IMR-90 (cell line): ENCODE measurements at regions not wholly inside any gene's neighbourhood (a gene's known extent, or its start where the extent isn't known, plus 50 kb on each side); places are given as distances from the start of the nearest gene placed in this dataset.

Experiments
- ATAC-seq: fragments of 200-7000 bp; cut with Tn5 transposase; 2 replicates; pipeline ENCODE4 v1.9.1; 2020; ENCODE audit warnings: low read depth, mild to moderate bottlenecking, moderate library complexity
- BruUV-seq: library from RNA; stranded (reverse); fragments of 400-500 nt; replicated peaks from 2 replicates; lab custom pipeline; 2021; lab: Mats Ljungman, UMichigan
- CTCF ChIA-PET: fragments of 300-600 bp; formaldehyde crosslinking; extraction: SDS; loops from one replicate; lab custom pipeline; 2021; ENCODE audit warnings: antibody characterized with exemption; lab: Yijun Ruan, JAX
- POLR2A ChIA-PET: fragments of 300-600 bp; sonication (Branson Sonifier 250); formaldehyde crosslinking; loops from one replicate; lab custom pipeline; 2022; ENCODE audit warnings: antibody characterized with exemption; ENCODE audit not compliant: unreplicated experiment; lab: Charles Lee
- DNase-seq: peaks from one replicate; pipeline ENCODE4 v3.0.0; 2013
- H2AFZ ChIP-seq: replicated peaks from 2 replicates; pipeline ENCODE3; 2013; ENCODE audit warnings: low read length, mild to moderate bottlenecking; ENCODE audit not compliant: poor library complexity
- H2AK5ac ChIP-seq: 2 replicates; pipeline ENCODE4 v1.6.1; 2013; ENCODE audit warnings: low read depth, low read length, inconsistent platforms
- H2AK9ac ChIP-seq: replicated peaks from 2 replicates; pipeline ENCODE3; 2013; ENCODE audit warnings: mild to moderate bottlenecking, low read depth, low read length, moderate library complexity; ENCODE audit not compliant: poor library complexity
- H2BK120ac ChIP-seq: 2 replicates; pipeline ENCODE4 v1.6.1; 2013; ENCODE audit warnings: low read depth, low read length, inconsistent platforms
- H2BK15ac ChIP-seq: 3 replicates; pipeline ENCODE4 v1.6.1; 2013; ENCODE audit warnings: low read depth, low read length, inconsistent platforms
- H2BK20ac ChIP-seq: 2 replicates; pipeline ENCODE4 v1.6.1; 2013; ENCODE audit warnings: low read depth, mild to moderate bottlenecking, inconsistent platforms, low read length, moderate library complexity
- H2BK5ac ChIP-seq: 2 replicates; pipeline ENCODE4 v1.6.1; 2013; ENCODE audit warnings: mild to moderate bottlenecking, low read depth, low read length, inconsistent platforms; ENCODE audit not compliant: poor library complexity, severe bottlenecking
- H3K14ac ChIP-seq: replicated peaks from 2 replicates; pipeline ENCODE4 v1.6.1; 2013; ENCODE audit warnings: low read depth, low read length, inconsistent platforms
- H3K18ac ChIP-seq: 2 replicates; pipeline ENCODE4 v1.6.1; 2013; ENCODE audit warnings: low read depth, low read length, control low read depth
- H3K23ac ChIP-seq: 2 replicates; pipeline ENCODE4 v1.6.1; 2013; ENCODE audit warnings: low read depth, low read length, inconsistent platforms
- H3K27ac ChIP-seq: 2 replicates; pipeline ENCODE4 v1.5.1; 2013; ENCODE audit warnings: mild to moderate bottlenecking, control low read depth, low read length; ENCODE audit not compliant: insufficient read depth
- H3K27me3 ChIP-seq: 2 replicates; pipeline ENCODE4 v1.6.1; 2013; ENCODE audit warnings: low read length; ENCODE audit not compliant: control insufficient read depth, insufficient read depth
- H3K36me3 ChIP-seq: 2 replicates; pipeline ENCODE4 v1.6.1; 2013; ENCODE audit warnings: low read length, mixed read lengths; ENCODE audit not compliant: control insufficient read depth, insufficient read depth
- H3K4ac ChIP-seq: 2 replicates; pipeline ENCODE4 v1.6.1; 2013; ENCODE audit warnings: low read depth, low read length, inconsistent platforms
- H3K4me1 ChIP-seq: 2 replicates; pipeline ENCODE4 v1.6.1; 2013; ENCODE audit warnings: low read length, mixed read lengths; ENCODE audit not compliant: control insufficient read depth, insufficient read depth
- H3K4me2 ChIP-seq: 2 replicates; pipeline ENCODE4 v1.6.1; 2013; ENCODE audit warnings: low read depth, mild to moderate bottlenecking, control low read depth, low read length, moderate library complexity
- H3K4me3 ChIP-seq: 2 replicates; pipeline ENCODE4 v1.5.1; 2013; ENCODE audit warnings: low read depth, mild to moderate bottlenecking, control low read depth, low read length, moderate library complexity; ENCODE audit not compliant: insufficient read depth
- H3K56ac ChIP-seq: 2 replicates; pipeline ENCODE4 v1.6.1; 2013; ENCODE audit warnings: low read length, inconsistent platforms; ENCODE audit not compliant: insufficient read depth; ENCODE audit errors: extremely low read depth
- H3K79me1 ChIP-seq, 2 experiments: 2 replicates each; pipeline ENCODE4 v1.6.1; 2013; ENCODE audit warnings: low read length in 2 of 2, inconsistent platforms in 1 of 2, low read depth in 1 of 2
- H3K9ac ChIP-seq: 2 replicates; pipeline ENCODE4 v1.6.1; 2013; ENCODE audit warnings: low read depth, low read length, control low read depth
- H3K9me1 ChIP-seq: 2 replicates; pipeline ENCODE4 v1.6.1; 2013; ENCODE audit warnings: low read length, inconsistent platforms; ENCODE audit not compliant: insufficient read depth
- H3K9me3 ChIP-seq: 2 replicates; pipeline ENCODE4 v1.6.1; 2013; ENCODE audit warnings: low read length; ENCODE audit not compliant: control insufficient read depth, insufficient read depth
- H4K20me1 ChIP-seq: 2 replicates; pipeline ENCODE4 v1.6.1; 2013; ENCODE audit warnings: low read length, inconsistent platforms; ENCODE audit not compliant: insufficient read depth
- H4K5ac ChIP-seq: 2 replicates; pipeline ENCODE4 v1.6.1; 2013; ENCODE audit warnings: mild to moderate bottlenecking, low read depth, low read length, control low read depth
- H4K8ac ChIP-seq, 2 experiments: 2 replicates each; pipeline ENCODE4 v1.6.1; 2013; ENCODE audit warnings: low read depth in 2 of 2, low read length in 2 of 2, control low read depth in 1 of 2, inconsistent platforms in 1 of 2
- H4K91ac ChIP-seq: 2 replicates; pipeline ENCODE4 v1.6.1; 2013; ENCODE audit warnings: low read depth, low read length, inconsistent platforms; ENCODE audit not compliant: insufficient read depth
- BHLHE40 ChIP-seq: fragments of 150-350 bp; IDR thresholded peaks from 2 replicates; pipeline ENCODE4 v1.6.1; 2016; ENCODE audit warnings: mild to moderate bottlenecking, low read depth, low read length
- CEBPB ChIP-seq: IDR thresholded peaks from 2 replicates; pipeline ENCODE4 v1.6.1; 2012; ENCODE audit warnings: low read depth, low read length, improper control_type of control experiment
- CHD1 ChIP-seq: IDR thresholded peaks from 2 replicates; pipeline ENCODE4 v1.6.1; 2012; ENCODE audit warnings: low read depth, low read length, improper control_type of control experiment
- FOS ChIP-seq: fragments of 150-350 bp; IDR thresholded peaks from 2 replicates; pipeline ENCODE4 v1.6.1; 2016; ENCODE audit warnings: low read depth, low read length
- MAFK ChIP-seq: IDR thresholded peaks from 2 replicates; pipeline ENCODE4 v1.6.1; 2012; ENCODE audit warnings: low read depth, low read length, improper control_type of control experiment
- MAZ ChIP-seq: IDR thresholded peaks from 2 replicates; pipeline ENCODE4 v1.6.1; 2012; ENCODE audit warnings: low read depth, mild to moderate bottlenecking, low read length, improper control_type of control experiment, moderate library complexity, borderline replicate concordance
- MXI1 ChIP-seq: IDR thresholded peaks from 2 replicates; pipeline ENCODE4 v1.6.1; 2012; ENCODE audit warnings: low read depth, mild to moderate bottlenecking, low read length, moderate library complexity, borderline replicate concordance
- NFE2L2 ChIP-seq: fragments of 150-350 bp; IDR thresholded peaks from 2 replicates; pipeline ENCODE4 v1.6.1; 2016; ENCODE audit warnings: low read depth, mild to moderate bottlenecking, low read length
- POLR2A ChIP-seq: IDR thresholded peaks from 2 replicates; pipeline ENCODE4 v1.6.1; 2012; ENCODE audit warnings: mild to moderate bottlenecking, low read depth, low read length
- RAD21 ChIP-seq: IDR thresholded peaks from 2 replicates; pipeline ENCODE4 v1.6.1; 2012; ENCODE audit warnings: low read length, improper control_type of control experiment
- RCOR1 ChIP-seq: IDR thresholded peaks from 2 replicates; pipeline ENCODE4 v1.6.1; 2012; ENCODE audit warnings: mild to moderate bottlenecking, low read length, improper control_type of control experiment; ENCODE audit not compliant: insufficient replicate concordance
- RFX5 ChIP-seq: IDR thresholded peaks from 2 replicates; pipeline ENCODE4 v1.8.0; 2012; ENCODE audit warnings: low read depth, mild to moderate bottlenecking, low read length, moderate library complexity
- SMC3 ChIP-seq: fragments of 150-350 bp; IDR thresholded peaks from 2 replicates; pipeline ENCODE4 v1.6.1; 2016; ENCODE audit warnings: low read depth, mild to moderate bottlenecking, antibody characterized with exemption, low read length, moderate library complexity
- WGBS, 2 experiments: methylation state at CpG; one replicate each; pipeline versions ENCODE4 v1.1.5 to v1.1.7; 2013; ENCODE audit warnings: missing lambda C conversion rate in 2 of 2; ENCODE audit not compliant: insufficient read length in 1 of 2; ENCODE audit errors: extremely low coverage in 2 of 2; 5-methylcytosine and 5-hydroxymethylcytosine counted together
- dilution Hi-C: fragments of 300-500 bp; cut with HindIII; formaldehyde crosslinking; loops from one replicate; pipeline ENCODE4 v1.14.3; 2018; ENCODE audit warnings: low sequenced_read_pairs; ENCODE audit not compliant: unreplicated experiment
- in situ Hi-C: fragments of 300-500 bp; cut with MboI; formaldehyde crosslinking; loops from 3 replicates; pipeline ENCODE4 v1.14.3; 2019; ENCODE audit warnings: low sequenced_read_pairs, inconsistent platforms, mixed read lengths
- intact Hi-C: fragments of 100-400 bp; cut with micrococcal nuclease; formaldehyde crosslinking; loops from 2 replicates; pipeline ENCODE4 v1.10.0; 2022
- TF ChIP-seq, protein P1 (sequence below): fragments of 150-350 bp; IDR thresholded peaks from 2 replicates; pipeline ENCODE4 v1.6.1; 2016; ENCODE audit warnings: low read depth, mild to moderate bottlenecking, low read length, moderate library complexity, borderline replicate concordance
- TF ChIP-seq, protein P2 (sequence below): conservative IDR thresholded peaks from 2 replicates; pipeline ENCODE4 v1.5.1; 2012; ENCODE audit warnings: mild to moderate bottlenecking, low read depth, low read length, improper control_type of control experiment
- TF ChIP-seq, protein P3 (sequence below): fragments of 150-350 bp; IDR thresholded peaks from 2 replicates; pipeline ENCODE4 v1.6.1; 2017; ENCODE audit warnings: mild to moderate bottlenecking, antibody characterized with exemption, low read length, low read depth

DNA sequence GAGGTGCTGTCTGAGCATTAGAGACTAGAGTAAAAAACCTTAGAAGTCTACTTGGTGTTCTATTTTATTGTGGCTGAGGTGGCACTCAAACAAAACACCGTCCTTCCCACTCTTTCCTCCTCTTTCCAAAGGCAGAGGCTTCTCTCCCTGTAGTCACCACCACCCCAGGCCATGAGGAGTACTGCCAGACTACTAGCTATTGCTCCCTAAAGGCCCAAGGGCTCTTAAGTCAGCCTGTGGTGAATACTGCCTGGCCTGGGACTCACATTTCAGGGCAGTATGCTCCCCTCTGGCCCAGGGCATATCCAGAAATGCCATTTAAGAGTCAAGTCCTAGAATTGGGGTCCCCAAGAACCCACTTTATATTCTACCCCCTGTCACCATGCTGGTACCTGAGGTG, 309.7 kb upstream of the IMPG1 start:
- ChIA-PET POLR2A (no interaction called here), CTCF (no interaction called here)
- H4K8ac ChIP-seq = no peak overlapping the region
- H3K27ac ChIP-seq = no peak overlapping the region
- H4K91ac ChIP-seq = no peak overlapping the region
- no peak for ATAC-seq
- no peak overlapping the region for H3K4me2 ChIP-seq
- no peak for TF ChIP-seq RFX5
- TF ChIP-seq NFE2L2 = no peak
- TF ChIP-seq, protein P1, sequence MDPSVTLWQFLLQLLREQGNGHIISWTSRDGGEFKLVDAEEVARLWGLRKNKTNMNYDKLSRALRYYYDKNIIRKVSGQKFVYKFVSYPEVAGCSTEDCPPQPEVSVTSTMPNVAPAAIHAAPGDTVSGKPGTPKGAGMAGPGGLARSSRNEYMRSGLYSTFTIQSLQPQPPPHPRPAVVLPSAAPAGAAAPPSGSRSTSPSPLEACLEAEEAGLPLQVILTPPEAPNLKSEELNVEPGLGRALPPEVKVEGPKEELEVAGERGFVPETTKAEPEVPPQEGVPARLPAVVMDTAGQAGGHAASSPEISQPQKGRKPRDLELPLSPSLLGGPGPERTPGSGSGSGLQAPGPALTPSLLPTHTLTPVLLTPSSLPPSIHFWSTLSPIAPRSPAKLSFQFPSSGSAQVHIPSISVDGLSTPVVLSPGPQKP = no peak
- no peak for TF ChIP-seq POLR2A
- TF ChIP-seq, protein P2, sequence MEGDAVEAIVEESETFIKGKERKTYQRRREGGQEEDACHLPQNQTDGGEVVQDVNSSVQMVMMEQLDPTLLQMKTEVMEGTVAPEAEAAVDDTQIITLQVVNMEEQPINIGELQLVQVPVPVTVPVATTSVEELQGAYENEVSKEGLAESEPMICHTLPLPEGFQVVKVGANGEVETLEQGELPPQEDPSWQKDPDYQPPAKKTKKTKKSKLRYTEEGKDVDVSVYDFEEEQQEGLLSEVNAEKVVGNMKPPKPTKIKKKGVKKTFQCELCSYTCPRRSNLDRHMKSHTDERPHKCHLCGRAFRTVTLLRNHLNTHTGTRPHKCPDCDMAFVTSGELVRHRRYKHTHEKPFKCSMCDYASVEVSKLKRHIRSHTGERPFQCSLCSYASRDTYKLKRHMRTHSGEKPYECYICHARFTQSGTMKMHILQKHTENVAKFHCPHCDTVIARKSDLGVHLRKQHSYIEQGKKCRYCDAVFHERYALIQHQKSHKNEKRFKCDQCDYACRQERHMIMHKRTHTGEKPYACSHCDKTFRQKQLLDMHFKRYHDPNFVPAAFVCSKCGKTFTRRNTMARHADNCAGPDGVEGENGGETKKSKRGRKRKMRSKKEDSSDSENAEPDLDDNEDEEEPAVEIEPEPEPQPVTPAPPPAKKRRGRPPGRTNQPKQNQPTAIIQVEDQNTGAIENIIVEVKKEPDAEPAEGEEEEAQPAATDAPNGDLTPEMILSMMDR = no peak
- TF ChIP-seq SMC3 = no peak
- TF ChIP-seq BHLHE40 = no peak
- TF ChIP-seq RCOR1 = no peak
- TF ChIP-seq CEBPB = no peak
- TF ChIP-seq FOS = no peak
- TF ChIP-seq MXI1 = no peak
- TF ChIP-seq, protein P3, sequence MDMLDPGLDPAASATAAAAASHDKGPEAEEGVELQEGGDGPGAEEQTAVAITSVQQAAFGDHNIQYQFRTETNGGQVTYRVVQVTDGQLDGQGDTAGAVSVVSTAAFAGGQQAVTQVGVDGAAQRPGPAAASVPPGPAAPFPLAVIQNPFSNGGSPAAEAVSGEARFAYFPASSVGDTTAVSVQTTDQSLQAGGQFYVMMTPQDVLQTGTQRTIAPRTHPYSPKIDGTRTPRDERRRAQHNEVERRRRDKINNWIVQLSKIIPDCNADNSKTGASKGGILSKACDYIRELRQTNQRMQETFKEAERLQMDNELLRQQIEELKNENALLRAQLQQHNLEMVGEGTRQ = no peak
- TF ChIP-seq CHD1 = no peak
- TF ChIP-seq RAD21 = no peak
- no peak for TF ChIP-seq MAZ
- TF ChIP-seq MAFK = no peak
- H3K9me1 ChIP-seq = no peaks in the 10 kb centered on the region
- H3K18ac ChIP-seq = no peak overlapping the region
- no peak overlapping the region for H2AK9ac ChIP-seq
- no peak overlapping the region for H2BK5ac ChIP-seq
- BruUV-seq = no TSS peak
- no peak overlapping the region for H4K5ac ChIP-seq
- WGBS, 2 experiments = no CpG with 5 or more reads among the region's 1 CpG
- no peak overlapping the region for H3K4ac ChIP-seq
- H3K4me1 ChIP-seq = no peaks in the 10 kb centered on the region
- H4K20me1 ChIP-seq = no peaks in the 10 kb centered on the region
- H3K9ac ChIP-seq = no peak overlapping the region
- H2AFZ ChIP-seq = no peak overlapping the region
- H3K9me3 ChIP-seq = peaks cover 21% of the 10 kb centered on the region
- no peak overlapping the region for H3K23ac ChIP-seq
- dilution Hi-C loops (no loop called here), in situ Hi-C loops (no loop called here), intact Hi-C loops (no loop called here)
- no peak overlapping the region for H2BK20ac ChIP-seq
- H2BK15ac ChIP-seq = no peak overlapping the region
- no peak overlapping the region for H3K4me3 ChIP-seq
- no peaks in the 10 kb centered on the region for H3K36me3 ChIP-seq
- no peak overlapping the region for H2AK5ac ChIP-seq
- no peak overlapping the region for H2BK120ac ChIP-seq
- H3K27me3 ChIP-seq = no peaks in the 10 kb centered on the region
- DNase-seq = no peak
- H3K79me1 ChIP-seq = no peaks in the 10 kb centered on the region
- no peak overlapping the region for H3K56ac ChIP-seq
- H3K14ac ChIP-seq = no peak overlapping the region
